OCI-LY7 (cell line): ENCODE measurements at regions not wholly inside any gene's neighbourhood (a gene's known extent, or its start where the extent isn't known, plus 50 kb on each side); places are given as distances from the start of the nearest gene placed in this dataset.

Source experiments
- BruUV-seq: library from RNA; stranded (reverse); fragments of 400-500 nt; replicated peaks from 2 replicates; lab custom pipeline; 2021; lab: Mats Ljungman, UMichigan
- CTCF ChIA-PET: fragments of 300-600 bp; sonication (Branson Sonifier 250); formaldehyde crosslinking; loops from one replicate; lab custom pipeline; 2022; ENCODE audit warnings: antibody characterized with exemption; ENCODE audit not compliant: unreplicated experiment; lab: Charles Lee
- POLR2A ChIA-PET: fragments of 300-600 bp; sonication (Branson Sonifier 250); formaldehyde crosslinking; loops from one replicate; lab custom pipeline; 2022; ENCODE audit warnings: antibody characterized with exemption; lab: Charles Lee
- DNase-seq: peaks from one replicate; pipeline ENCODE4 v3.0.0-alpha.2; 2015; ENCODE audit warnings: low spot score
- H2AFZ ChIP-seq: fragments of 200-600 bp; sonication (generic), shearing (Covaris generic); 2 replicates; pipeline ENCODE4 v1.6.1; 2014; ENCODE audit warnings: mild to moderate bottlenecking, antibody characterized with exemption, low read length, moderate library complexity
- H3K27ac ChIP-seq: fragments of 200-600 bp; sonication (generic); 2 replicates; pipeline ENCODE4 v1.5.1; 2014; ENCODE audit warnings: mixed run types, low read depth, mild to moderate bottlenecking, moderate library complexity, low read length, inconsistent platforms; ENCODE audit not compliant: poor library complexity, severe bottlenecking
- H3K36me3 ChIP-seq: fragments of 200-600 bp; sonication (generic); 2 replicates; pipeline ENCODE4 v1.6.1; 2014; ENCODE audit warnings: mild to moderate bottlenecking, antibody characterized with exemption, low read length, moderate library complexity, mixed read lengths; ENCODE audit not compliant: insufficient read depth
- H3K4me1 ChIP-seq: fragments of 200-600 bp; sonication (generic); 2 replicates; pipeline ENCODE4 v1.5.1; 2014; ENCODE audit warnings: mild to moderate bottlenecking, low read length; ENCODE audit not compliant: insufficient read depth, poor library complexity, severe bottlenecking
- H3K4me2 ChIP-seq: fragments of 200-600 bp; sonication (generic); 2 replicates; pipeline ENCODE4 v1.6.1; 2014; ENCODE audit warnings: mild to moderate bottlenecking, low read length
- H3K4me3 ChIP-seq: fragments of 200-600 bp; sonication (generic); 2 replicates; pipeline ENCODE4 v1.5.1; 2014; ENCODE audit warnings: mild to moderate bottlenecking, low read depth, low read length; ENCODE audit not compliant: poor library complexity, severe bottlenecking
- H3K79me2 ChIP-seq: fragments of 200-600 bp; sonication (generic); 2 replicates; pipeline ENCODE4 v1.6.1; 2016; ENCODE audit warnings: low read depth, mild to moderate bottlenecking, low read length, moderate library complexity, mixed read lengths; ENCODE audit not compliant: insufficient read depth
- H3K9me2 ChIP-seq: fragments of 200-600 bp; sonication (generic); 2 replicates; pipeline ENCODE4 v1.6.1; 2016; ENCODE audit warnings: mild to moderate bottlenecking, low read length, mixed read lengths; ENCODE audit not compliant: insufficient read depth
- H3K9me3 ChIP-seq: fragments of 200-600 bp; sonication (generic); 2 replicates; pipeline ENCODE4 v1.6.1; 2014; ENCODE audit warnings: mild to moderate bottlenecking, mixed run types, low read length, mixed read lengths
- H4K20me1 ChIP-seq: fragments of 200-600 bp; sonication (generic); 2 replicates; pipeline ENCODE4 v1.6.1; 2014; ENCODE audit warnings: mild to moderate bottlenecking, antibody characterized with exemption, low read length, moderate library complexity, mixed read lengths; ENCODE audit not compliant: insufficient read depth
- CTCF ChIP-seq: fragments of 200-600 bp; sonication (generic); conservative IDR thresholded peaks from 2 replicates; pipeline ENCODE4 v1.5.1; 2014; ENCODE audit warnings: mild to moderate bottlenecking, antibody characterized with exemption, low read length, moderate library complexity, mixed read lengths
- EZH2phosphoT487 ChIP-seq: fragments of 200-600 bp; sonication (generic); IDR thresholded peaks from 2 replicates; pipeline ENCODE4 v1.6.1; 2018; ENCODE audit warnings: low read depth, borderline replicate concordance, mild to moderate bottlenecking, mixed run types, antibody characterized with exemption, low read length, moderate library complexity, mixed read lengths
- intact Hi-C: fragments of 100-400 bp; cut with micrococcal nuclease; formaldehyde crosslinking; loops from one replicate; pipeline ENCODE4 v1.10.0; 2022; ENCODE audit not compliant: unreplicated experiment

- intact Hi-C loops: no loop called here
- no TSS peak for BruUV-seq
- CTCF ChIA-PET: no interaction called here
- no peak overlapping the region for H3K27ac ChIP-seq
- no peak overlapping the region for H3K4me2 ChIP-seq
- POLR2A ChIA-PET: interaction anchor here (0.5 kb wide), 1 partner anchor 1330 kb away, joined by 3 read pairs; no protein-coding TSS in a partner anchor
- H3K4me1 ChIP-seq: no peaks in the 10 kb centered on the region
- H4K20me1 ChIP-seq: no peaks in the 10 kb centered on the region
- no peak for DNase-seq
- H3K9me3 ChIP-seq: no peaks in the 10 kb centered on the region
- H3K9me2 ChIP-seq: no peaks in the 10 kb centered on the region
- H3K4me3 ChIP-seq: no peak overlapping the region
- TF ChIP-seq EZH2phosphoT487: no peak
- no peaks in the 10 kb centered on the region for H3K36me3 ChIP-seq
- no peaks in the 10 kb centered on the region for H3K79me2 ChIP-seq
- H2AFZ ChIP-seq: no peak overlapping the region
Measured at GRCh38 chr1:230501849-230502248, 75.7 kb upstream of the PGBD5 start.

GRCh38 chr1:230501242-230501641, 75.1 kb upstream of the PGBD5 start:
- no peaks in the 10 kb centered on the region for H3K9me3 ChIP-seq
- no peak overlapping the region for H3K4me3 ChIP-seq
- no peaks in the 10 kb centered on the region for H3K36me3 ChIP-seq
- ChIA-PET POLR2A (interaction anchor here (0.5 kb wide), 1 partner anchor 1330 kb away, joined by 3 read pairs; no protein-coding TSS in a partner anchor), CTCF (no interaction called here)
- no peaks in the 10 kb centered on the region for H4K20me1 ChIP-seq
- no peaks in the 10 kb centered on the region for H3K4me1 ChIP-seq
- no peaks in the 10 kb centered on the region for H3K79me2 ChIP-seq
- H3K27ac ChIP-seq: no peak overlapping the region
- intact Hi-C loops: no loop called here
- no peak for TF ChIP-seq EZH2phosphoT487
- no peak for TF ChIP-seq CTCF
- no peak overlapping the region for H2AFZ ChIP-seq
- no peak overlapping the region for H3K4me2 ChIP-seq
- no peak for DNase-seq
- no TSS peak for BruUV-seq
- no peaks in the 10 kb centered on the region for H3K9me2 ChIP-seq

GRCh38 chr1:230500063-230500462, 73.9 kb upstream of the PGBD5 start:
- CTCF ChIA-PET: no interaction called here
- Histone ChIP-seq H3K36me3 (no peaks in the 10 kb centered on the region), H3K27ac (no peak overlapping the region), H3K4me3 (no peak overlapping the region), H3K79me2 (no peaks in the 10 kb centered on the region), H2AFZ (no peak overlapping the region), H3K9me3 (no peaks in the 10 kb centered on the region), H4K20me1 (no peaks in the 10 kb centered on the region), H3K9me2 (no peaks in the 10 kb centered on the region), H3K4me1 (no peaks in the 10 kb centered on the region), H3K4me2 (no peak overlapping the region)
- POLR2A ChIA-PET: no interaction called here
- no peak for TF ChIP-seq EZH2phosphoT487
- no peak for TF ChIP-seq CTCF
- no peak for DNase-seq
- intact Hi-C loops: no loop called here
- BruUV-seq: no TSS peak
